Right kidney (tissue), 1 donor: ENCODE measurements at regions not wholly inside any gene's neighbourhood (a gene's known extent, or its start where the extent isn't known, plus 50 kb on each side); places are given as distances from the start of the nearest gene placed in this dataset.
A peak's percentile ranks its signal among the peaks of the same experiment; 100 is the strongest.

Source experiments
- DNase-seq: peaks from one replicate; pipeline ENCODE4 v3.0.0-alpha.2; 2016

GRCh38 chr5:77157732-77158532, 52.5 kb upstream of the PDE8B start:
- no peak for DNase-seq

GRCh38 chr5:77156379-77156778, 54.1 kb upstream of the PDE8B start:
- no peak for DNase-seq

- no peak for DNase-seq
Measured at GRCh38 chr5:77155179-77155785, 55.2 kb upstream of the PDE8B start.

DNA sequence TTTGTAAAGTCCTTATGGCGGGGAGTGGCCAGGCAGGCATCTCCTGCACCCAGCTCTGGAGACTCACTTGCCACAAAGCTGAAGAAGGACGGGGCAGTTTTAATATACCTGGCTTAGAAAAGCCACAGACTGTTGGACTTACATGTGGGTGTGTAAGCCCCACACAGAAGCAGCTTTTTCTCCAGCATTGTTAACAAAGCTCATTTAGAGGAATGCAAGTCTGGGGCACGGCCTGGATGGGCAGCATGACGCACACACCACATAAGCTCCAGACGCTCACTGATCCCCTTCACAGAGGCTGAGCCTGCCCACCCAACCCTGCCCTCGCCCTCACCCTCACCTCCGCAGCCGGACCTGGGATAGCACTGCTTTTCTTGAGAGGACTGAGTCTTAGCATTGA, 58.0 kb upstream of the PDE8B start:
- DNase-seq = no peak

DNA sequence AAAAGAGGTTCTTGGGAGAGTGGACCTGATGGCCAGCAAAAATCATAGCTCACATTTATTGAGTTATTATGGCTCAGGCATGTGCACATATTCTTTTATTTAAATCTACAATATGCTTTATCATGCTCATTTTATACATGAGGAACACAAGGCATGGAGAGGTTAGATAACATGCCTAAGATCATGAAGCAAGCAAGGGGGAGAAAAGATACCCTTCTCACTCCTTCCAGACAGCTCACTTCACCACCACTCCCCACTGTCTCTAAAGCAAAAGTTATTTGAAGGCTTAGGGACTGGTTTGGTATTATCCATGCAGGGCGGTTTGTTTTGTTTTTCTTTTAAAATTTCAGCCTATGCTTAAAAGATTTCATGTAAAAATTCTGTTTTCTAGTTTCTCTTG, 59.0 kb upstream of the PDE8B start:
- no peak for DNase-seq

DNA sequence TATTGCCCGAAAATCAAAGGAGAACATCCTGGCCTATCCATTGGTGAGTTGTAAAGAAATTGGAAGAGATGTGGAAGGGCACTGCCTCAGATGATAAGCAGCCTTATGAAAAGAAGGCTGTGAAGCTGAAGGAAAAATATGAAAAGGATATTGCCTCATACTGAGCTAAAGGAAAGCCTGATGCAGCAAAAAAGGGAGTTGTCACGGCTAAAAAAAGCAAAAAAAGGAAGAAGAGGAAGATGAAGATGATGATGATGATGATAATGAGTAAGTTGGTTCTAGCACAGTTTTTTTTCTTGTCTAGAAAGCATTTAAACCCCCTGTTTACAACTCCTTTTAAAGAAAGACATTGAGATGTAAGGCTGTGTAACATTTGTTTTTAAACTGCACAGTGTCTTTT, 59.8 kb upstream of the ZBED3 start:
- DNase-seq = no peak

DNA sequence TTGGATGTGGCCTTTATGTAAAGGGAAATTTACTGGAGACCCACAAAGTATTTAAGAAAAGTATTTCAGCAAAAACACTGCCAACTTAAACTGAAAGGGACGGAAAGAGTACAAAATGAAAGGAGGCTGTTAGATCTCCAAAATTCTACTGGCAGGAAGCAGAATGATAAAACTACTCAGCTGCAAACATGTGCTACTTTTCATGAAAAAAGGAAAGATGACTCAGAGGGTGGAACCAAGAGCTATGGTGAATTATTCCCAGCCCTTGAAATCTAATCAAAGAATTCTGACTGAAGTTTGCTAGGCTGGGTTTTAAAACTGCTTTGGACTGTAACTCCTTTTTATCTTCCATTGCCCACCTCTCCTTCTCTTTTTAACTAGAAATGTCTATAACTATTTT, 58.6 kb upstream of the ZBED3 start:
- DNase-seq = no peak

DNA sequence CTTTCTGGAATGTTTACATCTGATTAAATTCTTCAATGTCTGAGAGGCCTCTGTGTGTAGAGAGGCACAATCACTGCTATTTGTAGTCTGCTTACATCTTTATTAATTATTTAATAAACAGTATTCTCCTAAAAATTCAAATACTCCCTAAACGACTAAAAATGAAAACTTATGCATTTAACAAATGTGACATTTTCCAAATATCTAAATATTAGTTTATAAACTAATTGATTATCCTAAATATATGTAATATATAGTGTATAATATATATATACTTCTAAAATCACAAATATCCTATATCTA, 57.7 kb upstream of the ZBED3 start:
- DNase-seq = no peak

GRCh38 chr5:77143998-77144836, 57.1 kb upstream of the ZBED3 start:
- DNase-seq = peak; percentile 20

DNA sequence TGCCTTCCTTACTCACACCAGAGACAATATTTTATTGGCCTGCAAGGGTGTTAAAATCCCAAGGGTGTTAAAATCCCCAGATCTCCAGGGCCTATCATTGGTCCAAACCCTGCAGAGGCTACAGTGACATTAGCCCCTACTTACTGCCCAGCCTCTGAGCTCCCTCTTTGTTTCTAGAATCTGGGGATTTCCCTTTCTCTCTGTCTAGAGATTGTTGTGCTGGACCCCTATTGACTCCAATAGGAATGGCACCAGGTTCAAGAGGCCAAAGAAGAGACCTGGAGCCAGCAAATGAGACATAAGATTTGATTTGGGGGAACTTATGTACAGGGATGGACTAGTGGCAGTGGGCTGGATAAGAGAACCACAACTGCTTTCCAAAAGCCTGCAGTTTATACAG, 53.3 kb upstream of the ZBED3 start:
- DNase-seq = no peak

GRCh38 chr5:77139001-77139400, 51.9 kb upstream of the ZBED3 start:
- DNase-seq = peak; percentile 9
